Hematopoietic multipotent progenitor cell (in vitro differentiated cells): ENCODE measurements at regions not wholly inside any gene's neighbourhood (a gene's known extent, or its start where the extent isn't known, plus 50 kb on each side); places are given as distances from the start of the nearest gene placed in this dataset.
"Not testable (repeated sequence)": the region's sequence is repeated elsewhere in the genome, so short reads cannot be mapped to it uniquely, and the experiment has no call there.

ENCODE experiments used
- DNase-seq, 3 donors: peaks; one replicate each; pipeline ENCODE4 v3.0.0-alpha.2; 2011 to 2015; ENCODE audit warnings: low read depth in 2 of 3, low spot score in 2 of 3

DNA sequence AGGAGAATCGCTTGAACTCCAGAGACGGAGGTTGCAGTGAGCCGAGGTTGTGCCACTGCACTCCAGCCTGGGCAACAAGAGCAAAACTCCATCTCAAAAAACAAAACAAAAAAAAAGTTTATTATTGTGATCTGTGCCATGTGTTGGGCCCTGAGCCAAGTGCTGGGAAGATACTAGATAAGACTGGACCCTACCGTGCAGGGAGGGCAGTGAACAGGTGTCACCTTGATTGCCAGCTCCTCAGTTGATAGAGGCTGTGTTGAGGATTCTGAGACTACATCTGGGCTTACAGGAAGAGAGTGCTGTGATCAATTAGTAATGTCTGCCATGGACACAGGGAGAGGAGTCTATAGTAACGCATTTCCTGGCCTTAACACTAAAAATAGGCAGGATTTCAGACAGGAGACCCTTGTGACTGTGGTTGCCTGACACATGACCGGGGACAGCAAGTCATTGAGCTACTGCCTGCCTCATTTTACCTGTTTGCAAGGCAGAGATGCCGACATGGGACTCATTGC lies 201.5 kb downstream of the C9orf50 start:
- no peak for DNase-seq

DNA sequence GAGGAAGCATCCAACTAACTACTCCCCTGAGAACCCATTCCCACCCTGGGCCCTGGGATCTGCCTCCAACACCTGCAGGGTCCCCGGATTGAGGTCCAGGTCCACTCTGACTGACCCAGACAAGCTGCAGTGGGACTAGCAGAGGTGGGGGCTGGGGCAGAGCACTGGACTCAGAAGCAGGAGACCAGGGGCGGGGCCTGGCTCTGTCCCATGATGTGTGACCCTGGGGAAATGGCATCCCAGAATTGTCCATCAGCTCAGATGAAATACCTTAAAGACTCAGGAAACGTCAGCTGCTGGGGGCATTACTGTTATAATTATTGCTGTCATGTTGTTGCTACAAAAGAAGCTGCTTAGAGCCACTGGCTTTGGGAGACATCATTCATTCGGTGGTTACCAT lies 202.4 kb downstream of the C9orf50 start:
- DNase-seq: no peak

DNA sequence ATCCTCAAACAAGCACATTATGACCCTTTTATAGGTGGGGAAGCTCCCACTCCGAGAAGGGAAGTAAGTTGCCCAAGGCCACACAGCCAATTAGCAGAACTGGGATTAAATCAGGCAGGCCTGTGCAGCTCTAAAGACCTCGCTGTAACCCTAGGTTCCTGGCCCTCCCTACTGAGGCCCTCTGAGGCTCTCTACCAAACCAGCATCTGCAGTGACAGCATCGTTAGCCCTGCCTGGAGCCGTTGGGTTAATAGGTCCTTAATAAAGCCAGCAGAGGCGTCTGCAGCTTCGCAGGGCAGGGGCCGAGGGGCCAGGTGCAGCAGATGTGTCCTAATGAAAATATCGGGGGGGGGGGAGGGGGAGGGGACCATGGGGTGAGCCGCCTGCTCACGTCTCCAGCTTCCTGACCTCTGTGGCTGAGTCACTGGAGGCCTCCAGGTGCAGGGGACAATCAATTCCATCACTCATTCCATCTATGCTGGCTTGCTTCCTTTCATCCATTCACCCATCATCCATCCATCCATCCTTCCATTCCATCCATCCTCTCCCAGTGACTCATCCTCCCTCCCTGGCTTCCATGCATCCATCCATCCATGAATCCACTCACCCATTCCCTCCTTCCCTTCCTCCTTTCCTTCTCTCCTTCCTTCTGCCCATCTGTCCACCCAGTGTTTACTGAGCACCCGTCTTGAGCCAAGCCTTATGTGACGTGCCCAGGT lies 203.9 kb downstream of the C9orf50 start:
- no peak for DNase-seq

DNA sequence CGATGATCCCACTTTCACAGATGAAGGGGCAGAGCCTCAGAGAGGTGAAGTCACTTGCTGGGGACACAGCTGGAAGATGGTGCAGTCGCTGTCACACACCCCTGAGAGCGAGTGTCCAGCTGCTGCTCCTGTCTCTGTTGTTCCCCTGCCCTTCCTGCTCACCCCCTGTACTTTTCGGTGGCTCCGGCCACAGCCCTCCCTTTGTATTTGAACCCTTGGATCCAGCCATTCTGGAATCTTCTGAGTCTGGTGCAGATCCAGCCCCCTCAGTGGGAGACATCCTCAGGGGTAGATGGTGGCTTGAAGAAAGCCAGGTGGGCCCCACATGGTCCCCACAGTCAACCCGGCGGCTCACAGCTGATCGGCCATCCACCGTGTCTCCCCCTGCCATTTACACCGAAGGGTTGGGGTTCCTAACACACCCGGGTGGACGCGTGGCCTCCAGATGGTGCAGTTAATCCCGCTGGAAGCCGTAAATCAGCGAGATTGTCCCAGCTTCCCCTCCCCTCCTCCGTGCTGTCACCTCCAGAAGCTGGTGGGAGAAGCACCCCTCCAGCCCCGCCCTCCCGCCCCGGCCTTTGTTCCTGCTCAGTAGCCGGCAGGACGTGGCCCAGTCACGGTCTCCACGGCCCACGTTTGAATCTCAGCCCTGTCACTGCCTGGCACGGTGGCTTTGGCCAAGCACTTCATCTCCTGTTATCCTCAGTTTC lies 204.8 kb downstream of the C9orf50 start:
- DNase-seq: no peak

DNA sequence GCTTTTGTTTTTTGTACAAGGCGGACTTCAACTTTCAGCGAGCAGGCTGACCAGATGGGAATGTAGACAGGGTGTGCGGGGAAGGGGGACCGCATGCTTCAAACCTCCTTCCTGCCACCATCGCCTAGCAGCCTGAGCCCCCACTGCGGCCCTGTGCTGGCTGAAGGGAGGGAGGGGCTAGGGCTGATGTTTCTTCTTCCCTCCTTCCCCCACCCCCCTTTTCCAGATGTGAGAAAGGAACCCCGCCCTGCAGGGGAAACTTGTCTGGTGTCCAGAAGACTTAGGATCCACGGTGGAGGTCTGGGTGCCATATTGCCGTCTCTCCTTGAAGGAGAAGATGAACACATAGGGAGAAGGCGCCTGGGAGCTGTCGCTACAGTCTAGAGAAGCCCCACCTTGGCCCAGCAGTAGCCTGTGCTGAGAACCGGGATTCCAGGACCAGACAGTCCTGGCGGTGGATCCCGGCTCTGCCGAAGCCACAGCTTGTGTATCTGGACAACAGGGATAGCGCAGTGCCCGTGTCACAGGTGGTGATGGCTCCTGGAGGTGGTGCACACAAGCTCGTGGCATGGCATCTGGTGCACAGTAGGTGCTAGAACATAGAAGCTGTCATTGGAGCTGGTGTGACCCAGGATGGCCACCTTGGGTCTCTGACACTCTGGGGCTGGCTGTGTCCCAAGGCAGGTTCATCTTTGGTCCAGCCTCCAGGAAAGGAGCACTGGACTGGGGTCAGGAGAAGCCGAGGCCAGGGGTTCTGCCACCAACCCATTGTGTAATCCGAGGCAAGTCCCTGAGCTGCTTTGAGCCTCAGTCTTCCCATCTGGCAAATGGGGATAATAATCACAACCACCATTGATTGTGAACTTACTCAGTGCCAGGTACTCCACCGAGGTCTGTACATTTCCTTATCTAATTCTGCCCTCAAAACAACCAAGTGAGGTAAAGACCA lies 205.6 kb downstream of the C9orf50 start:
- DNase-seq: no peak

DNA sequence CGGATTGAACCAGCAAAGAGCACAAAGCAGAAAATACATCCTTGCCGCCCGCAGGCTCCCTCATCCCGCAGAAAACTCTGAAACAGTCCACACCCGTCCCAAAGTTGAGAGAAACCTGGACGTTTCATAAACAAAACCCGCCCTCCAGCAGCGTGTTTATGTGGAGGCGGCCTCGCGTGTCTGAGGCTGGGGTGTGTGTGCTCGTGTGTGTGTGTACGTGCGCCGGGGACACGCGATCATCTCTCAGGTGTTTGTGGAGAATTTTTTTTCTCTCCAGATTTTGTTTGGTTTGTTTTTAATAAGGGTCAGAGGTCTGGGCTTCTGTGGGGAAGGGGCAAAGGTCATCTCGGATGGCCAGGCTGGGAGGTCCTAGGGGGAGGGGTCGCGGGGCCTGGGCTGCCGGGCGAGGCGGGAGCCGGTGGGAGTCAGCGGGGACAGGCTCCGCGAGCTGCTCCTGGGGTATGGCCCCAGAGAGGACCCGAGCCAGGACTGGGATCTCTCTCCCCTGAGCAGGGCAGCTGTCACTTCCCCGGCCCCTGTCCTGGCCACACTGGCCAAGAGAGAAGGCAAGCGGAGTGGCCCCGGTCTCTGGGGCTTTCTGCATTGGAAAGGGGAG lies 206.4 kb downstream of the C9orf50 start:
- peak in 2 of 3 donors; percentile 36 to 47 for DNase-seq

DNA sequence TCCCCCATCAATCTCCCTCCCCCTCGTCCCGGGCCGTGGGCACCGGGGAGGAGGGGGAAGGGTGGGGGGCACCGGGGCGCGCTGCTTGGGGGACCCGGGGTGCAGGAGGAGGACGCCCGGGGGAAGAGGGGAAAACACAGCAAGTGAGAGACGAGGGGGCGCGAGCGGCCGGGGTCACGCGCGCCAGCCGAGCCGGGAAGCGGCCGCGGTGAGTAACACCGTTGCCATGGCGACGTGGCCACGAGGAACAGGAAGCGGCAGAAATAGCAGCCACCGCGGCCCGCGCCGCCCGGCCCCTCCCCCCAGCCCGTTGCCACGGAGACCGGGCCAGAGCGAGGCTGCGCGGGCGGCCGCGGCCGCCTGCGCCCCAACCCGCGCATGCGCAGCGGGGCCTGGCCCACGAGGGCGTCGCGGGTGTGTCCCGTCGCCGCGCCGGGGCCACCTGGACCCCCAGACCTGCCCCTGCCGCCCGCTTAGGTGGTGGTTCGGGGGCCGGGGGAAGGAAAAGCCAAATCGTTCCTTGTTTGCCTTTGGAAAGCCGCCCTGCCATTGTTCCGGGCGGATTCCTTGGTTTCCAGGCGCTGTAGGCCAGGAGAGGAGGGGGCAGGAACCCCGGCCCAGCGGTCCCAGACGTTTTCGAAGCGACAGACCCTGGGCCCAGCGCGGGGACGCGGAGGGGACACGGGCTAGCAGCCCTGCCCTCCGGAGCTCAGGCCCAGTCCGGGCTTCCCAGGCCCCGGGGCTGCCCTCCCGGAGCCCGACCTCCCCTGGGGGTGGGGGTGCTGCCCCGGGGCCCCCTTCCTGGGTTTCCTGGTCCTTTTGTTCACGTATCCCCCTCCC lies 207.1 kb downstream of the C9orf50 start:
- peak; percentile 97 to 99 (median 98) for DNase-seq

DNA sequence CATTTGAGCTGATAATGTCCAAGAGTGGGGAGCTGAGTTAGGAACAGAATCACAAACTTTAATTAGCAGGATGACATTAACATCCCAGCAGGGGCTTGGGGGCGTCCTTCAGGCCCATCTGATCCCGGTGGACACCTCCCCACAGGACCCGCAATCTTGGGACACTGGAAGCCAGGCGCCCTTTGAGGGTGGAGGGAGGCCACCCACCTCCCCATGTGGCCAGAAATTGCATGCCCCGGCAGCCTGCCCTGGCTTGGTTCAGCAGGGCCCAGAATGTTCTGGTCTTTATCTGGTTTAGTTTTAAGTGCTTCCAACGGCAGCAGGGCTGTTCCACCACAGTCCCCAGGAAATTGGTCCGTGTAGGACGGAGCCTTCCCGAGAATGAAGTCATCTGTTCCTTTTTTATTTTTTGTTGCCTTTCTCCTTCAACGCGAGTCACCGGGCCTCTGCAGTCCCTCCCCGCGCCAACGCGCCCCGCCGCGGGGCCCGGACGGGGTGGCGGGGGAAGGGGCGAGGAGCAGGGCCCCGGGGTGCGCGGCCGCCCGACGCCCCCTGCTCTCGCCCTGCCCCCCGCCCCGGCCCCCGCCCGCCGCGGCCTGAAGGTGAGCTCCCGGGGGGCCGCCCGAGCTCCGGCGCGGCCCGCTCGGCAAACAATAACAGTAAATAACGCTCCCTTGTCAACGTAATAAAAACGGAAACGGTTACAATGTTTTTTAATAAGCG lies 207.9 kb downstream of the C9orf50 start:
- peak; percentile 38 to 75 (median 73) for DNase-seq

DNA sequence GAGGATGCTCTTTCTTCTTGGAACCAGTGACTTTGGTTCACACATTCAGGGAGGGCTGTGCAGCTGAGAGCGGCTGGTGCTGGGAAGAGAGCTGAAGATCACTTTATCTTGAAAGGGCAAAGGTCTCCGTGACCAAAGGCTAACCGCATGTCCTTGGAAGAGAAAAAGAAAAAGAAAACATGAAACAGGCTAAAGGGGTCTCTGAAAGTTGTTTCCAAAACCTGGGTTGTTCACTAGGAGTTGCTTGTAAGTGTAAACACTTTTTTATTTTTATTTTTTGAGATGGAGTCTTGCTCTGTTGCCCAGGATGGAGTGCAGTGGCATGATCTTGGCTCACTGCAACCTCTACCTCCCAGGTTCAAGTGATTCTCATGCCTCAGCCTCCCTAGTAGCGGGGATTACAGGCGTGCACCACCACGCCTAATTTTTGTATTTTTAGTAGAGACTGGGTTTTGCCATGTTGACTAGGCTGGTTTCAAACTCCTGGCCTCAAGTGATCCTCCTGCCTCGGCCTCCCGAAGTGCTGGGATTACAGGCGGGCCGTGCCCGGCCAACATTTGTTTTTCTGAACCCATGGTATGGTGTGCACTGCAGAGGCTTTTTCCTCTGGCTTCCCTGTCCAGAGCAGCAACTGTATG lies 208.6 kb downstream of the C9orf50 start:
- not testable (repeated sequence) for DNase-seq

DNA sequence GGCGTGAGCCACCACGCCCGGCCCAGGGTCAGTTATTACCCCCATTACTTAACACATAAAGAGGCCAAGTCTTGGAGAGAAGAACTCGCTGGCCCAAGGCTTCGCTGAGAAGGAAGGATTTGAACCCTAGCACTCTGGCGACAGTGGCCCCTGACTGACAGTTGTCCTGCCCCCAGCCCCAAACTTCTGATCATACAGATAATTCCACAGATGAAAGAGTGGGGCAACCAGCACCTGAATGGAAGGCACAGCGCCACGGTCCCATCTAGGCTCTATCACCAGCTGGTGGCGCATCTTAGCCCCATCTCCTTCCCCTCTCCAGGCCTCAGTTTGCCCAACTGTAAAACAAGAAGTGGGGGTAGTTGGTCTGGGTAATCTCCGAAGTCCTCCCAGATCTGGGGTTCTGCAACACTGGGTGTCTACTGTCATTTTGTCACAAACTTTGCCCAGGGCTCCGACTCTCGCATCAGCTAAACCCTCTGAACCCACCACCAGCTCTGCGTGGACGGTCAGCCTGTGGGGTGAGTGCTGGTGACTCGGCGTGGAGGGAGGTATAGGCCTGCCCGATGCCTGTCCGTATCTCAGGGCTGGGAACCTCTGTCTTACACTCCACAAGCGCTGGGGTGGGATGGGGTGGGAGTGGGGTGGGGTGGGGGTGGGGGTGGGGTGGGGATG lies 209.3 kb downstream of the C9orf50 start:
- DNase-seq: no peak

DNA sequence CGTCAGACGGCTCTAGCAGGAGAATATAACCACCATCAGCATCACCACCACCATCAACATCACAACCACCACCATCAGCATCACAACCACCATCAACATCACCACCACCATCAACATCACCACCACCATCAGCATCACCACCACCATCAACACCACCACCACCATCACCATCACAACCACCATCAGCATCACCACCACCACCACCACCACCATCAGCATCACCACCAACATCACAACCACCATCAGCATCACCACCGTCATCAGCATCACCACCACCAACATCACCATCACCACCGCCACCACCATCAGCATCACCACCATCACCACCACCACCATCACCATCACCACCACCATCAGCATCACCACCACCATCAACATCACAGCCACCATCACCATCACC lies 210.7 kb downstream of the C9orf50 start:
- no peak for DNase-seq

DNA sequence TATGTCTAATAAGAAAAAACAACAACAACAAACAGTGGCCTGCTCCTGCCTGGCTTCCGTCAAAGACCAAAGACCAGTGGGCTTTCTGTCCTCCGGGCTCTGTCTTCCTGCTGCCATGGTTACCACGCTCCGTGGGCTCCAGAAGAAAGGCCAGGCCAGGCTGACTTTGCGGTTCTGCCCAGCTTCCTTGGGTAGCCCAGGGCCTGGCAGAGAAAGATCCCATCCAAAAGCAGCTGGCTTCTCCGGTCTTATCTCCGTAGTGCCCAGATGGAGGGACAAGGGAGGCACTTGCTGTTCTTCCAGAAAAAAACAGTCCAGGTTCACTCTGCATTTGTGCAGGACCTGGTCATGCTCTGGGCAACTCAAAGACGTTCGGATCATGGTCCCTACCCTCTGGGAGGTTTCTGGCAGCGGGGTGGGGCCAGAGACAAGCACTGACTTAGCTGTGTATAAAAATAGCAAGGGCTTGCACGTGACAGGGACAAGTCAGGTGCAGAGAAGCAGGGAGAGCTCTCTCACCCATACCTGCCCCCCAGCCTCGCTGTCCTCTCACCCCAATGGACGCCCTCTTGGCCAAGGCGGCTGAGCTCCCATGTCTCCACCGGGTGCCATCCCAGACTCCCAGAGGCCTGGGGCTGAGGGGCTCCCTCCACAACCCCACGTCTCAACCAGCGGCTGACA lies 212.2 kb downstream of the C9orf50 start:
- no peak for DNase-seq

DNA sequence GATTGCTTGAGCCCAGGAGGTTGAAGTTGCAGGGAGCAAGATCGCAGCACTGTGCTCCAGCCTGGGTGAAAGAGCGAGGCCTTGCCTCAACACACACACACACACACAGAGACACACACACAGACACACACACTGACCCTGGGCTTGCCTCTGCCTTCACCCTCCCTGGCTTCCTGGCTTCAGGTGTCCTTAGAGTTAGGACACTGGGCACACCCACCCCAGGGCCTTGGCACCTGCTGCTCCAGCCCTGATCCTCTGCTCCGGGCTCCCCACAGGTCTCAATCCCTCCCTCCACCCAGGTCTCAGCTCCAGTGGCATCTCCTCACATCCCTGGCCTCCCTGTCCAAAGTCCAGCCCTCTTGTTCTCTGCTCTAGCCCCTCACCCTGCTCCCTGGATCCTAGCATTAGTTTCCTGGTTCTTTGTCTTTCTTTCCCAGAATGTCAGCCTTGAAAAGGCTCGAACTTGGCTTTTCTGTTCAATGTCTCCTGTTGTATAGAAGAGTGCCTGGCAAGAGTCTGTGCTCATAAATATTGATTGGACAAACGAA lies 212.9 kb downstream of the C9orf50 start:
- no peak for DNase-seq

DNA sequence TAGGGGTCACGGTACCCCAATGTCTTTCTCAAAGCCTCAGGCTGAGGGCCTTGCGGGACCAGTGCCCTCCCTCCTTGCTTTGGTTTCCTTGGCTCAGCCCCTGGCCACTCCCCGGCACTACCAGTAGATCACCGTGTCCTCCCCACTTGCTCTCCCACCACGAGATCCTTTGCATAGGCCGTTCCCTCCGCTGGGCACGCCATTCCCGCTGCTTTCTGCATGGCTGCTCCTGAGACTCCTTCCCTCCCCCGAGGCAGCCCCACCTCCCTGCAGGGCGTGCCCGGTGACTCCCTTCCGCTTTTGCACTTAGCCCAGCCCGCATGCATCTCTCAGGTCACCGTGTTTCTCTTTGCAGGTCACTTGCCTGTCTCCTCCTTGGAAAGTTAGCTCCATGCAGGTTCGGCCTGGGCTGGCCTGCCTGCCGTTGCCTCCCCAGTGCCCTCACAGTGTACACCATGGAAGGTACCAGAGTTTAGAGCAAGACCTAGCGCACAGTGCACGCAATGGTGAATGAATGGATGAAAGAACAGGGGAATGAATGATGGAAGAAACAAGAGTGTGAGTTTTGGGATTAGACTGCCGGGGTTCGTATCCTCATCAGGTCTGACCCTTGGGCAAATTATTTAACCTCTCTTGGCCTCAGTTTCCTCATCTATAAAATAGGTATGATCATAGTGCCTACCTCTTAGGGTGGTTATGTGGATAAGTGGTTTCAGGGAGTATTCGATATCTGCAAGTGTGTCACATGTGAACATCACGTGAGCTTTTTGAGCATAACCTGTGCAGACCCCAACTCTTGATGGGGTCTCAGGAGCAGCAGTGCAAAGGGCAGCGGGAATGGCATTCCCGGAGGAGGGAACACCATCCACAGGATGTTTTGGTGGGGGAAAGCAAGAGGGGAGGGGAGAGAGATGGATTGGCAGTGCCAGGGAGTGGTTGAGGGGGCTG lies 214.3 kb downstream of the C9orf50 start:
- no peak for DNase-seq

DNA sequence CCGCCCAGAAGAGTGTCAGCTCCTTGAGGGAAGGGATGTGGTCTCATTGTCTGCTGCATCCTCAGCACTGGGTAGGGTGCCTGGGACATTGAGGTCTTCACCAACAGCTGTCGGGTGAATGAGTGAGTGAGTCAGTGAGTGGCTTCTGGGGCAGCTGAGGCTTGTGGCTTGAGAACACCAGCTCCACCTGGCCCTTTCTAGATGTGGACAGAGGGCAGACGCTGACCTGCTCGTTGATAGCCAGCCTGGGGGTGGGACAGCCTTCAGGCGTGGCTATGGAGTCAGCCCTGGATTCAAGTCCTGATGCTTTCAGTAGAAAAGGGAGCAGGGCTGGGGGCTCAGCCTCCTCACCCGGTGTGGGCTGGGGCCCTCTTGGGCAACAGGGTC lies 215.1 kb downstream of the C9orf50 start:
- DNase-seq: no peak
